ENCODE measurements at regions not wholly inside any gene's neighbourhood (a gene's known extent, or its start where the extent isn't known, plus 50 kb on each side); places are given as distances from the start of the nearest gene placed in this dataset.

- no peak overlapping the region for H3K18ac ChIP-seq (ENCODE audit: insufficient read length, low read depth, low read length)
- no peak overlapping the region for H2BK5ac ChIP-seq (ENCODE audit: insufficient read length, low read length)
- H2BK12ac ChIP-seq (ENCODE audit: insufficient read length, low read depth, low read length): no peak overlapping the region
- H3K56ac ChIP-seq (ENCODE audit: insufficient read length, low read depth, low read length): no peak overlapping the region
- Mint-ChIP-seq H3K27me3 (ENCODE audit: low read depth) (no peaks in the 10 kb centered on the region), H3K27ac (no peak overlapping the region), H3K9me3 (no peaks in the 10 kb centered on the region), H3K4me3 (no peak overlapping the region), H3K36me3 (ENCODE audit: insufficient read depth in 1 of 3, low read depth in 3 of 3) (no peaks in the 10 kb centered on the region), H3K4me1 (peaks cover 8 to 9% of the 10 kb centered on the region in 2 experiments)
- no peak overlapping the region for H2AK5ac ChIP-seq (ENCODE audit: insufficient read length, low read length)
- H2BK15ac ChIP-seq (ENCODE audit: low read depth, low read length): no peak overlapping the region
- H2AFZ ChIP-seq (ENCODE audit: low read length): no peak overlapping the region
- no peak for DNase-seq
- H3K79me1 ChIP-seq (ENCODE audit: insufficient read depth, low read depth, low read length, poor library complexity, severe bottlenecking): no peaks in the 10 kb centered on the region
- no peaks in the 10 kb centered on the region for H3K27me3 ChIP-seq (ENCODE audit: insufficient read depth, low read length)
- no peak overlapping the region for H3K9ac ChIP-seq (ENCODE audit: extremely low read depth, insufficient read length, low read length)
- H4K20me1 ChIP-seq (ENCODE audit: control insufficient read depth, insufficient read depth, insufficient read length): no peaks in the 10 kb centered on the region
- H3K4me1 ChIP-seq (ENCODE audit: insufficient read depth, low read length): no peaks in the 10 kb centered on the region
- no peaks in the 10 kb centered on the region for H3K79me2 ChIP-seq (ENCODE audit: insufficient read depth, low read length)
- H4K91ac ChIP-seq (ENCODE audit: insufficient read length, low read depth, low read length): no peak overlapping the region
- no peak overlapping the region for H4K8ac ChIP-seq (replicated peaks; ENCODE audit: insufficient read length, low read depth, low read length)
- no peak overlapping the region for H3K4ac ChIP-seq (ENCODE audit: low read depth, low read length)
- no peak overlapping the region for H3K27ac ChIP-seq (ENCODE audit: insufficient read length, low read depth, low read length)
- no peak overlapping the region for H2BK20ac ChIP-seq (ENCODE audit: low read depth, low read length, poor library complexity, severe bottlenecking)
- no peak overlapping the region for H3T11ph ChIP-seq (ENCODE audit: low read length)
- no peak overlapping the region for H3K23ac ChIP-seq (ENCODE audit: insufficient read length, low read depth, low read length)
- no peak for TF ChIP-seq CTCF (conservative IDR thresholded peaks at IDR 0.05)
- no peak overlapping the region for H4K5ac ChIP-seq (ENCODE audit: insufficient read length, low read depth, low read length)
- no peaks in the 10 kb centered on the region for H3K23me2 ChIP-seq (ENCODE audit: insufficient read length, low read depth, low read length, poor library complexity, severe bottlenecking)
- H3K14ac ChIP-seq (ENCODE audit: insufficient read depth, low read length): no peak overlapping the region
- no CpG with 5 or more reads among the region's 2 CpGs for WGBS (ENCODE audit: extremely low coverage, insufficient read length, low lambda C conversion rate)
- no peaks in the 10 kb centered on the region for H3K9me3 ChIP-seq (ENCODE audit: control insufficient read depth, low read depth, low read length)
- H3K4me2 ChIP-seq (ENCODE audit: insufficient read depth, insufficient read length, low read length): no peak overlapping the region
- H2BK120ac ChIP-seq (ENCODE audit: low read depth, low read length, poor library complexity, severe bottlenecking): no peak overlapping the region
Measured at GRCh38 chr12:23350808-23351207, 598.7 kb downstream of the SOX5 start.
